ENCODE measurements at regions not wholly inside any gene's neighbourhood (a gene's known extent, or its start where the extent isn't known, plus 50 kb on each side); places are given as distances from the start of the nearest gene placed in this dataset.

DNA sequence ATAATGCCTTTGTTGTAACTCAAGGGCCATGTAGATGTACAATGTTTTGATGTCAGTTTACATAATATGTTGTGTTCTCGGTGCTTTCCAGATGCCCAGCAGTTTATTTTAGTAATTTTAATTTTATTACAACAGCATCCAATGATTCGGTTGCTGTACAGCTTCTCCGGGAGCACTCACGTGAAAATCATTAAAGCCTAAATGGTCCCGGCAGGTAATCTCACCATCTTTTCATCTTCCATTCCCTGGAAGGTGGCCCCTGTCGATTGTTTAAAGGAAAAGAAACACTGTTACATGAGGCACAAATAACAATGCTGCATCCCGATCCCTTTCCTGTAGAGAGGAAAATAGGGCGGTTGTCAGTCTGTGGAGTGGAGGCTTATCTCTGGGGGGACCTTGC, 498.1 kb downstream of the SLC4A3 start:
- TF ChIP-seq POLR2AphosphoS5 (IDR thresholded peaks at IDR 0.05) (no peak), CTCF (IDR thresholded peaks at IDR 0.05) (no peak), POLR2A (IDR thresholded peaks at IDR 0.05) (no peak)
